ENCODE measurements at regions not wholly inside any gene's neighbourhood (a gene's known extent, or its start where the extent isn't known, plus 50 kb on each side); places are given as distances from the start of the nearest gene placed in this dataset.
A peak's percentile ranks its signal among the peaks of the same experiment; 100 is the strongest.

- RAD21 ChIA-PET (ENCODE audit: unreplicated experiment), result interaction anchor here (0.9 kb wide), 1 partner anchor 77 kb away, joined by 3 read pairs; no protein-coding TSS in a partner anchor
- Histone ChIP-seq H3K9me3 (replicated peaks; ENCODE audit: control insufficient read depth, insufficient read depth, low read length) (no peaks in the 10 kb centered on the region), H3K4me1 (ENCODE audit: control insufficient read depth, insufficient read depth, low read length) (no peaks in the 10 kb centered on the region), H3K9ac (ENCODE audit: control insufficient read depth, insufficient read depth, low read length) (no peak overlapping the region), H2AFZ (ENCODE audit: control insufficient read depth, low read depth, low read length) (no peak overlapping the region), H3K4me3 (no peak overlapping the region), H3K79me2 (ENCODE audit: control insufficient read depth, insufficient read depth, low read length) (no peaks in the 10 kb centered on the region), H3K36me3 (ENCODE audit: control insufficient read depth in 2 of 2, insufficient read depth in 2 of 2, low read length in 1 of 2) (no peaks in the 10 kb centered on the region), H3K27me3 (replicated peaks in 1 of 2; ENCODE audit: control insufficient read depth in 2 of 2, insufficient read depth in 2 of 2, low read length in 1 of 2) (no peaks in the 10 kb centered on the region), H4K20me1 (ENCODE audit: control insufficient read depth, insufficient read depth) (no peaks in the 10 kb centered on the region), H3K27ac (ENCODE audit: control insufficient read depth, insufficient read depth) (no peak overlapping the region), H3K4me2 (ENCODE audit: control insufficient read depth, insufficient read depth) (no peak overlapping the region)
- no peak for DNase-seq (ENCODE audit: low read depth, low spot score)
- POLR2A ChIA-PET, result no interaction called here
- SMC1A ChIA-PET (ENCODE audit: uncharacterized antibody, unreplicated experiment), result interaction anchor here (1.2 to 1.4 kb wide), 2 partner anchors 14 to 28 kb away, joined by 3 to 4 read pairs; no protein-coding TSS in a partner anchor
- ATAC-seq, result no peak
- TF ChIP-seq BMI1 (IDR thresholded peaks at IDR 0.05; ENCODE audit: borderline replicate concordance) (no peak), PAX5 (IDR thresholded peaks at IDR 0.05; ENCODE audit: borderline replicate concordance, low read depth, low read length) (no peak), SRF (IDR thresholded peaks at IDR 0.05; ENCODE audit: low read depth in 2 of 2, low read length in 2 of 2) (no peak)
- FAIRE-seq, result no peak
- WGBS (ENCODE audit: insufficient coverage, insufficient replicate concordance, low lambda C conversion rate, missing lambda C conversion rate), result 15% methylated on average over 3 of the region's 3 CpGs
- intact Hi-C loops (cut with micrococcal nuclease; ENCODE audit: unreplicated experiment) (no loop called here), in situ Hi-C loops (cut with MboI) (no loop called here)
- BruUV-seq (replicated peaks), result no TSS peak
- CTCF ChIA-PET, result interaction anchor here (1.3 kb wide), 2 partner anchors 9 to 288 kb away, joined by 4 to 5 read pairs; no protein-coding TSS in a partner anchor
These were observed 495.2 kb downstream of the PREX1 start for GRCh38 chr20:48332555-48332954.

- POLR2A ChIA-PET, result interaction anchor here (0.6 to 2.0 kb wide), 2 partner anchors 8 to 10 kb away, joined by 3 to 7 read pairs; no protein-coding TSS in a partner anchor
- WGBS (ENCODE audit: insufficient coverage, insufficient replicate concordance, low lambda C conversion rate, missing lambda C conversion rate), result 94% methylated on average over 1 of the region's 1 CpG
- no TSS peak for BruUV-seq (replicated peaks)
These were observed 496.1 kb downstream of the PREX1 start for GRCh38 chr20:48331518-48332286.

More at GRCh38 chr20:48331518-48332286, 496.1 kb downstream of the PREX1 start:
- Histone ChIP-seq H3K9ac (ENCODE audit: control insufficient read depth, insufficient read depth, low read length) (no peak overlapping the region), H3K79me2 (ENCODE audit: control insufficient read depth, insufficient read depth, low read length) (no peaks in the 10 kb centered on the region), H4K20me1 (ENCODE audit: control insufficient read depth, insufficient read depth) (no peaks in the 10 kb centered on the region), H3K4me2 (ENCODE audit: control insufficient read depth, insufficient read depth) (no peak overlapping the region), H3K27me3 (replicated peaks in 1 of 2; ENCODE audit: control insufficient read depth in 2 of 2, insufficient read depth in 2 of 2, low read length in 1 of 2) (no peaks in the 10 kb centered on the region; a peak in 2 of 4 replicates), H3K9me3 (replicated peaks; ENCODE audit: control insufficient read depth, insufficient read depth, low read length) (no peaks in the 10 kb centered on the region), H2AFZ (ENCODE audit: control insufficient read depth, low read depth, low read length) (no peak overlapping the region), H3K36me3 (ENCODE audit: control insufficient read depth in 2 of 2, insufficient read depth in 2 of 2, low read length in 1 of 2) (no peaks in the 10 kb centered on the region), H3K4me1 (ENCODE audit: control insufficient read depth, insufficient read depth, low read length) (no peaks in the 10 kb centered on the region), H3K27ac (ENCODE audit: control insufficient read depth, insufficient read depth) (no peak overlapping the region), H3K4me3 (no peak overlapping the region)
- ChIA-PET RAD21 (ENCODE audit: unreplicated experiment) (interaction anchor here (0.6 to 0.9 kb wide), 2 partner anchors 34 to 78 kb away, joined by 3 to 4 read pairs; no protein-coding TSS in a partner anchor), CTCF (interaction anchor here (0.7 to 1.3 kb wide), 3 partner anchors 8 to 289 kb away, joined by 3 to 5 read pairs (median 4); no protein-coding TSS in a partner anchor), SMC1A (ENCODE audit: uncharacterized antibody, unreplicated experiment) (interaction anchor here (1.1 to 1.4 kb wide), 3 partner anchors 15 to 154 kb away, joined by 3 to 4 read pairs (median 3); no protein-coding TSS in a partner anchor)
- DNase-seq (ENCODE audit: low read depth, low spot score) (no peak), FAIRE-seq (no peak), ATAC-seq (no peak)
- intact Hi-C loops (cut with micrococcal nuclease; ENCODE audit: unreplicated experiment) (no loop called here), in situ Hi-C loops (cut with MboI) (no loop called here)
- TF ChIP-seq ZBTB4 (CRISPR knock-in tag; IDR thresholded peaks at IDR 0.05), result no peak
- peak; percentile 35 for TF ChIP-seq PKNOX1 (IDR thresholded peaks at IDR 0.05)
- TF ChIP-seq KLF5 (IDR thresholded peaks at IDR 0.05; ENCODE audit: partially characterized antibody), result no peak
